ENCODE measurements at regions not wholly inside any gene's neighbourhood (a gene's known extent, or its start where the extent isn't known, plus 50 kb on each side); places are given as distances from the start of the nearest gene placed in this dataset.
"Not testable (repeated sequence)": the region's sequence is repeated elsewhere in the genome, so short reads cannot be mapped to it uniquely, and the experiment has no call there.

DNA sequence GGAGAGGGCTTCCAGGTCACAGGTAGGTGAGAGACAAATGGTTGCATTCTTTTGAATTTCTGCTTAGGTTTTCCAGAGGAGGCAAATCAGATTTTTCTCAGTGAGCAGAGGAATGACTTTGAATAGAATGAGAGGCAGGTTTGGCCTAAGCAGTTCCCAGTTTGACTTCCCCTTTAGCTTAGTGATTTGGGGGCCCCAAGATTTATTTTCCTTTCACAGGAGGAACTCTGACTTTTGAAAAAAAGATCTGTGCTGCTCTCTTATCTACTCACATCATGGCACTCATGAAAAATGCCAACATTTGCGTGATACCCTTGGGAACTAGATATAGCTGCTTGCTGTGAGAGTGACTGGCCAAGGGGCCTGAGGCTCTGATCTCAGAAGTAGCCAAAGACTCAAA lies 58.0 kb upstream of the EVL start:
- ChIA-PET POLR2A (ENCODE audit: unreplicated experiment) (no interaction called here), CTCF (interaction anchor here (0.7 kb wide), 2 partner anchors 72 to 108 kb away, joined by 3 to 14 read pairs; no protein-coding TSS in a partner anchor)
- Histone ChIP-seq H3F3A (ENCODE audit: insufficient read depth, low read depth) (no peaks in the 10 kb centered on the region), H3K4me2 (no peak overlapping the region), H3K27me3 (ENCODE audit: insufficient read depth, low read depth) (no peaks in the 10 kb centered on the region), H3K79me2 (ENCODE audit: low read depth) (no peaks in the 10 kb centered on the region), H2AFZ (no peak overlapping the region), H4K20me1 (ENCODE audit: insufficient read depth) (no peaks in the 10 kb centered on the region), H3K4me3 (no peak overlapping the region), H3K4me1 (replicated peaks; ENCODE audit: insufficient read depth) (no peaks in the 10 kb centered on the region), H3K27ac (no peak overlapping the region), H3K9me3 (ENCODE audit: insufficient read depth, low read depth) (peaks cover 7% of the 10 kb centered on the region), H3K9me2 (ENCODE audit: insufficient read depth) (no peaks in the 10 kb centered on the region), H3K36me3 (ENCODE audit: low read depth) (no peaks in the 10 kb centered on the region)
- BruUV-seq (replicated peaks) = no TSS peak
- intact Hi-C loops (cut with micrococcal nuclease; ENCODE audit: unreplicated experiment) = no loop called here
- DNase-seq = no peak
- TF ChIP-seq, protein P1, sequence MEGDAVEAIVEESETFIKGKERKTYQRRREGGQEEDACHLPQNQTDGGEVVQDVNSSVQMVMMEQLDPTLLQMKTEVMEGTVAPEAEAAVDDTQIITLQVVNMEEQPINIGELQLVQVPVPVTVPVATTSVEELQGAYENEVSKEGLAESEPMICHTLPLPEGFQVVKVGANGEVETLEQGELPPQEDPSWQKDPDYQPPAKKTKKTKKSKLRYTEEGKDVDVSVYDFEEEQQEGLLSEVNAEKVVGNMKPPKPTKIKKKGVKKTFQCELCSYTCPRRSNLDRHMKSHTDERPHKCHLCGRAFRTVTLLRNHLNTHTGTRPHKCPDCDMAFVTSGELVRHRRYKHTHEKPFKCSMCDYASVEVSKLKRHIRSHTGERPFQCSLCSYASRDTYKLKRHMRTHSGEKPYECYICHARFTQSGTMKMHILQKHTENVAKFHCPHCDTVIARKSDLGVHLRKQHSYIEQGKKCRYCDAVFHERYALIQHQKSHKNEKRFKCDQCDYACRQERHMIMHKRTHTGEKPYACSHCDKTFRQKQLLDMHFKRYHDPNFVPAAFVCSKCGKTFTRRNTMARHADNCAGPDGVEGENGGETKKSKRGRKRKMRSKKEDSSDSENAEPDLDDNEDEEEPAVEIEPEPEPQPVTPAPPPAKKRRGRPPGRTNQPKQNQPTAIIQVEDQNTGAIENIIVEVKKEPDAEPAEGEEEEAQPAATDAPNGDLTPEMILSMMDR (conservative IDR thresholded peaks at IDR 0.05) = no peak
- no peak for TF ChIP-seq EZH2 (IDR thresholded peaks at IDR 0.05; ENCODE audit: low read depth)

DNA sequence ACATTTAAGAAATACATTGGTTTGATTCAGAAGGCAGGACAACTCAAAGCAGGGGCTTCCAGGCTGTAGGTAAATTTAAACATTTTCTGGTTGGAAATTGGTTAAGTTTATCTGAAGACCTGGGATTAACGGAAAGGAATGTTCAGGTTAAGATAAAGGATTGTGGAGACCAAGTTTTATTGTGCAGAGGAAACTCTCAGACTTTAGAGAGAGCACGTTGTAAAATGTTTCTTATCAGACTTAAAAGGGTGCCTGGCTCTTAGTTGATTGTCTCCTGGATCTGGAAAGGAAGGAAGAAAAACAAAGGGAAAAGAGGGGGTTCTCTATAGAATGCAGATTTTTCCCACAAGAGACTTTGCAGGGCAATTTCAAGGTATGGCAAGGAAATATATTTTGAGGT lies 55.4 kb upstream of the EVL start:
- POLR2A ChIA-PET (ENCODE audit: unreplicated experiment); intact Hi-C loops (cut with micrococcal nuclease; ENCODE audit: unreplicated experiment): not testable (repeated sequence)

DNA sequence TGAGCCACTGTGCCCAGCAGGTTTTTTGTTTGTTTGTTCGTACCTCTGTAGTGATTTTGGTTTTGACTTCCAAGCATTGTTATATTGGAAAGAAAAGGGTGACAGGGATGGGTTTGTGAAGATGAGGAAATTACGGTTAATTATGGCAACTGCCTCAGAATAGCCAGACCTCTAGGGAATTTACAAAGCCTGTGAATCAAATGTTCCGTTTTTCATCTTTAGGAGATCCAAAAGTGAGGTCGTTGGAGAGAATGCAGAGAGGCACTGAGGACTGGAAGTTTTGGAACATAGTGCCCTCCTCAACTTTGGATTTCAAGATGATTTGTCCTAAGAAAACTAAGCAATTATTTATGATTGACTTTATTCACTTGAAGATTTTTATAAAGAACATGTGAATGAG lies 54.5 kb upstream of the EVL start:
- no peaks in the 10 kb centered on the region for H3K36me3 ChIP-seq (ENCODE audit: low read depth)
- H3K4me3 ChIP-seq = no peak overlapping the region
- no peaks in the 10 kb centered on the region for H3K9me3 ChIP-seq (ENCODE audit: insufficient read depth, low read depth)
- TF ChIP-seq, protein P1 (conservative IDR thresholded peaks at IDR 0.05) = no peak
- H4K20me1 ChIP-seq (ENCODE audit: insufficient read depth) = no peaks in the 10 kb centered on the region
- H3F3A ChIP-seq (ENCODE audit: insufficient read depth, low read depth) = no peaks in the 10 kb centered on the region
- intact Hi-C loops (cut with micrococcal nuclease; ENCODE audit: unreplicated experiment) = no loop called here
- no peaks in the 10 kb centered on the region for H3K27me3 ChIP-seq (ENCODE audit: insufficient read depth, low read depth)
- H3K27ac ChIP-seq = no peak overlapping the region
- H2AFZ ChIP-seq = no peak overlapping the region
- BruUV-seq (replicated peaks) = no TSS peak
- H3K4me2 ChIP-seq = no peak overlapping the region
- DNase-seq = no peak
- H3K4me1 ChIP-seq (replicated peaks; ENCODE audit: insufficient read depth) = no peaks in the 10 kb centered on the region
- CTCF ChIA-PET = interaction anchor here (0.6 kb wide), 1 partner anchor 21 kb away, joined by 3 read pairs; no protein-coding TSS in a partner anchor
- no peaks in the 10 kb centered on the region for H3K9me2 ChIP-seq (ENCODE audit: insufficient read depth)
- H3K79me2 ChIP-seq (ENCODE audit: low read depth) = no peaks in the 10 kb centered on the region
- POLR2A ChIA-PET (ENCODE audit: unreplicated experiment) = no interaction called here

More for the DNA sequence above, 55.4 kb upstream of the EVL start:
- H3K36me3 ChIP-seq (ENCODE audit: low read depth); BruUV-seq (replicated peaks); H3K27me3 ChIP-seq (ENCODE audit: insufficient read depth, low read depth); CTCF ChIA-PET; H3F3A ChIP-seq (ENCODE audit: insufficient read depth, low read depth); DNase-seq; H3K79me2 ChIP-seq (ENCODE audit: low read depth); H3K4me2 ChIP-seq; H3K9me3 ChIP-seq (ENCODE audit: insufficient read depth, low read depth); H3K9me2 ChIP-seq (ENCODE audit: insufficient read depth); H4K20me1 ChIP-seq (ENCODE audit: insufficient read depth); H3K4me3 ChIP-seq; H2AFZ ChIP-seq; H3K4me1 ChIP-seq (replicated peaks; ENCODE audit: insufficient read depth); H3K27ac ChIP-seq: not testable (repeated sequence)

DNA sequence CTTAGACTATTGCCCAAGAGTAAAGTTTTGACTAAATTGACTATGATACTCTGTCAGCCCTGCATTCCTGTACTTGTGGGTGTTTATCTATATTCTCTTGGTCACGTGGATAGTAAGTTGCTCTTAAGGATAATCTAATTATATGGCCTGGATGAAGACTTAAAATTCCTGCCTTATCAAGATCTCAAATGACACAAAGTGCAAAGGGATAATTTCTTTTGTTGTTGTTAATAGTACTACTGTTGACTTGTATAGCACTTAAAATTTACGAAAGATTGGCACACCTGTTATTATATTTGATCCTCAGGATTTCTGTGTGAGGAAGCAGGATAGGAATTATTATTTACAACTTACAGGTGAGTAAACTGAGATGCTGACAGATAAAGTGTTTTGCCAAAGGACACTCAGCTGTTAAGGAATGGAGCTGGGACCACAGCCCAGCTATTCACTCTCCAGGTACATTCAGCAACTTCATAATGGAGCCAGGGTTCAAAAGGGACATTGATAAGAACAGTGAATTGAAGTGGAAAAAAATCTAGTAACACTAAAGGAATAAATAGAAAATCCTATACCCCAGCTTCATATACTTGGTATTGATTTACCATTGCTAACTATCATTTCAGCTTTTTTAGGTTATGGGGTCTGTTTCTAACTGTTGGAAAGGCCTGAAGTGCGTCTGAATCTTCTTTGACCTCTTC lies 53.4 kb upstream of the EVL start:
- ChIA-PET POLR2A (ENCODE audit: unreplicated experiment) (no interaction called here), CTCF (no interaction called here)
- no peaks in the 10 kb centered on the region for H3K27me3 ChIP-seq (ENCODE audit: insufficient read depth, low read depth)
- no peak overlapping the region for H3K27ac ChIP-seq
- BruUV-seq (replicated peaks) = no TSS peak
- no peaks in the 10 kb centered on the region for H3K4me1 ChIP-seq (replicated peaks; ENCODE audit: insufficient read depth)
- no peak overlapping the region for H3K4me2 ChIP-seq
- no peaks in the 10 kb centered on the region for H3K36me3 ChIP-seq (ENCODE audit: low read depth)
- no peak for DNase-seq
- no peaks in the 10 kb centered on the region for H3K9me2 ChIP-seq (ENCODE audit: insufficient read depth)
- TF ChIP-seq EZH2 (IDR thresholded peaks at IDR 0.05; ENCODE audit: low read depth) = no peak
- TF ChIP-seq, protein P1 (conservative IDR thresholded peaks at IDR 0.05) = no peak
- H3F3A ChIP-seq (ENCODE audit: insufficient read depth, low read depth) = no peaks in the 10 kb centered on the region
- H4K20me1 ChIP-seq (ENCODE audit: insufficient read depth) = no peaks in the 10 kb centered on the region
- H3K79me2 ChIP-seq (ENCODE audit: low read depth) = no peaks in the 10 kb centered on the region
- H3K4me3 ChIP-seq = no peak overlapping the region
- no peak overlapping the region for H2AFZ ChIP-seq
- H3K9me3 ChIP-seq (ENCODE audit: insufficient read depth, low read depth) = no peaks in the 10 kb centered on the region
- intact Hi-C loops (cut with micrococcal nuclease; ENCODE audit: unreplicated experiment) = no loop called here

Measured in PC-9 (cell line).